CD14-positive monocyte (primary cell): ENCODE measurements at regions not wholly inside any gene's neighbourhood (a gene's known extent, or its start where the extent isn't known, plus 50 kb on each side); places are given as distances from the start of the nearest gene placed in this dataset.

Experiments
- DNase-seq, 3 donors: peaks; one replicate each; pipeline ENCODE4 v3.0.0-alpha.2; 2011 to 2022
- H2AFZ ChIP-seq: 2 replicates; pipeline ENCODE4 v1.6.0; 2012; ENCODE audit warnings: mild to moderate bottlenecking, low read depth, low read length, inconsistent platforms; ENCODE audit not compliant: insufficient read depth, poor library complexity, severe bottlenecking
- H3K27ac ChIP-seq, 2 donors: 1 replicate in 1 of 2; 2 replicates in 1 of 2; pipeline ENCODE4 v1.5.1; 2012 to 2013; ENCODE audit warnings: low read length in 2 of 2, control low read depth in 1 of 2, inconsistent platforms in 1 of 2, low read depth in 1 of 2, mild to moderate bottlenecking in 1 of 2
- H3K27me3 ChIP-seq, 2 donors: one replicate each; pipeline versions ENCODE4 v1.6.0 to v1.6.1; 2011 to 2013; ENCODE audit warnings: low read length in 2 of 2; ENCODE audit not compliant: control insufficient read depth in 2 of 2, insufficient read depth in 2 of 2
- H3K36me3 ChIP-seq, 2 donors: replicated peaks in 1 of 2; 1 replicate in 1 of 2; 2 replicates in 1 of 2; pipeline versions ENCODE4 v1.5.1 to v1.6.1; 2012 to 2013; ENCODE audit warnings: low read length in 2 of 2, control low read depth in 1 of 2, inconsistent platforms in 1 of 2, mild to moderate bottlenecking in 1 of 2; ENCODE audit not compliant: insufficient read depth in 2 of 2, control insufficient read depth in 1 of 2
- H3K4me1 ChIP-seq, 2 donors: 1 replicate in 1 of 2; 2 replicates in 1 of 2; pipeline versions ENCODE4 v1.5.1 to v1.6.1; 2012 to 2013; ENCODE audit warnings: low read length in 2 of 2, control low read depth in 1 of 2, inconsistent platforms in 1 of 2, mild to moderate bottlenecking in 1 of 2, moderate library complexity in 1 of 2; ENCODE audit not compliant: insufficient read depth in 2 of 2, control insufficient read depth in 1 of 2
- H3K4me2 ChIP-seq: replicated peaks from 2 replicates; pipeline ENCODE3; 2012; ENCODE audit warnings: low read length, moderate library complexity, mild to moderate bottlenecking; ENCODE audit not compliant: poor library complexity, severe bottlenecking; ENCODE audit errors: extremely low read depth
- H3K4me3 ChIP-seq, 3 experiments: fragments of 200-600 bp in 1 of 3; sonication (generic) in 1 of 3; replicated peaks in 1 of 3; 1 replicate in 2 of 3; 2 replicates in 1 of 3; pipeline ENCODE4 v1.5.1; 2011 to 2013; ENCODE audit warnings: low read length in 3 of 3, mild to moderate bottlenecking in 3 of 3, control low read depth in 2 of 3, low read depth in 2 of 3, inconsistent platforms in 1 of 3, moderate library complexity in 1 of 3
- H3K79me2 ChIP-seq: 2 replicates; pipeline ENCODE4 v1.6.0; 2012; ENCODE audit warnings: mild to moderate bottlenecking, control low read depth, inconsistent platforms, low read length, moderate library complexity; ENCODE audit not compliant: insufficient read depth
- H3K9ac ChIP-seq: 2 replicates; pipeline ENCODE4 v1.6.0; 2017; ENCODE audit warnings: low read length, mild to moderate bottlenecking; ENCODE audit not compliant: insufficient read depth, poor library complexity, severe bottlenecking
- H3K9me3 ChIP-seq, 2 donors: replicated peaks in 1 of 2; 1 replicate in 1 of 2; 2 replicates in 1 of 2; pipeline versions ENCODE4 v1.5.1 to v1.6.1; 2012 to 2013; ENCODE audit warnings: low read length in 2 of 2, control low read depth in 1 of 2; ENCODE audit not compliant: control insufficient read depth in 1 of 2, insufficient read depth in 1 of 2
- H4K20me1 ChIP-seq: 2 replicates; pipeline ENCODE4 v1.6.0; 2012; ENCODE audit warnings: mild to moderate bottlenecking, low read length, control low read depth, moderate library complexity; ENCODE audit not compliant: insufficient read depth
- H3K27ac Mint-ChIP-seq, 7 donors: one replicate each; pipeline ENCODE4 v1.8.0; 2020; ENCODE audit warnings: mild to moderate bottlenecking in 7 of 7, mixed read lengths in 7 of 7, moderate library complexity in 6 of 7, inconsistent platforms in 2 of 7
- H3K27me3 Mint-ChIP-seq, 3 donors: one replicate each; pipeline ENCODE4 v1.8.0; 2021 to 2022; ENCODE audit warnings: low read depth in 3 of 3, mild to moderate bottlenecking in 3 of 3, mixed read lengths in 3 of 3, moderate library complexity in 3 of 3, inconsistent platforms in 1 of 3
- H3K36me3 Mint-ChIP-seq, 2 donors: one replicate each; pipeline ENCODE4 v1.8.0; 2020; ENCODE audit warnings: mixed read lengths in 2 of 2, inconsistent platforms in 1 of 2, mild to moderate bottlenecking in 1 of 2
- H3K4me1 Mint-ChIP-seq: one replicate; pipeline ENCODE4 v1.8.0; 2020; ENCODE audit warnings: mild to moderate bottlenecking, mixed read lengths
- H3K4me3 Mint-ChIP-seq, 2 donors: one replicate each; pipeline ENCODE4 v1.8.0; 2020; ENCODE audit warnings: mild to moderate bottlenecking in 2 of 2, mixed read lengths in 2 of 2, moderate library complexity in 1 of 2
- H3K9me3 Mint-ChIP-seq, 7 donors: one replicate each; pipeline ENCODE4 v1.8.0; 2020 to 2022; ENCODE audit warnings: mixed read lengths in 7 of 7, mild to moderate bottlenecking in 6 of 7, moderate library complexity in 6 of 7, inconsistent platforms in 2 of 7
- WGBS: methylation state at CpG from one replicate; pipeline ENCODE4 v1.1.5; 2013; ENCODE audit warnings: missing lambda C conversion rate; ENCODE audit not compliant: insufficient coverage; 5-methylcytosine and 5-hydroxymethylcytosine counted together
- intact Hi-C, 2 donors: fragments of 100-400 bp; cut with micrococcal nuclease; formaldehyde crosslinking; loops; one replicate each; pipeline versions ENCODE4 v1.15.0 to v1.15.1; 2023
- TF ChIP-seq, protein P1 (sequence below): fragments of 200-600 bp; IDR thresholded peaks from one replicate; pipeline ENCODE4 v1.8.0; 2022; ENCODE audit warnings: antibody characterized with exemption, mild to moderate bottlenecking

GRCh38 chr16:17607609-17608008, 136.8 kb upstream of the XYLT1 start:
- WGBS, result 65% methylated on average over 5 of the region's 6 CpGs
- peaks cover 4 to 6% (median 5%) of the 10 kb centered on the region in 3 donors for H3K27me3 Mint-ChIP-seq
- H3K4me3 Mint-ChIP-seq, result no peak overlapping the region

GRCh38 chr16:17607075-17607509, 136.3 kb upstream of the XYLT1 start:
- no peak overlapping the region for H3K27ac Mint-ChIP-seq

More at GRCh38 chr16:17607609-17608008, 136.8 kb upstream of the XYLT1 start:
- Histone ChIP-seq H3K4me1 (no peaks in the 10 kb centered on the region), H3K36me3 (no peaks in the 10 kb centered on the region), H3K9ac (no peak overlapping the region), H3K4me3 (no peak overlapping the region), H3K4me2 (no peak overlapping the region), H3K79me2 (no peaks in the 10 kb centered on the region), H4K20me1 (no peaks in the 10 kb centered on the region), H3K27ac (no peak overlapping the region), H3K9me3 (no peaks in the 10 kb centered on the region), H2AFZ (no peak overlapping the region), H3K27me3 (no peaks in the 10 kb centered on the region)
- no peaks in the 10 kb centered on the region for H3K4me1 Mint-ChIP-seq
- intact Hi-C loops, result no loop called here
- no peak for DNase-seq
- H3K27ac Mint-ChIP-seq, result no peak overlapping the region
- TF ChIP-seq, protein P1, sequence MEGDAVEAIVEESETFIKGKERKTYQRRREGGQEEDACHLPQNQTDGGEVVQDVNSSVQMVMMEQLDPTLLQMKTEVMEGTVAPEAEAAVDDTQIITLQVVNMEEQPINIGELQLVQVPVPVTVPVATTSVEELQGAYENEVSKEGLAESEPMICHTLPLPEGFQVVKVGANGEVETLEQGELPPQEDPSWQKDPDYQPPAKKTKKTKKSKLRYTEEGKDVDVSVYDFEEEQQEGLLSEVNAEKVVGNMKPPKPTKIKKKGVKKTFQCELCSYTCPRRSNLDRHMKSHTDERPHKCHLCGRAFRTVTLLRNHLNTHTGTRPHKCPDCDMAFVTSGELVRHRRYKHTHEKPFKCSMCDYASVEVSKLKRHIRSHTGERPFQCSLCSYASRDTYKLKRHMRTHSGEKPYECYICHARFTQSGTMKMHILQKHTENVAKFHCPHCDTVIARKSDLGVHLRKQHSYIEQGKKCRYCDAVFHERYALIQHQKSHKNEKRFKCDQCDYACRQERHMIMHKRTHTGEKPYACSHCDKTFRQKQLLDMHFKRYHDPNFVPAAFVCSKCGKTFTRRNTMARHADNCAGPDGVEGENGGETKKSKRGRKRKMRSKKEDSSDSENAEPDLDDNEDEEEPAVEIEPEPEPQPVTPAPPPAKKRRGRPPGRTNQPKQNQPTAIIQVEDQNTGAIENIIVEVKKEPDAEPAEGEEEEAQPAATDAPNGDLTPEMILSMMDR, result no peak
- no peaks in the 10 kb centered on the region for H3K36me3 Mint-ChIP-seq
- H3K9me3 Mint-ChIP-seq, result peaks cover 0 to 2% (median 0%) of the 10 kb centered on the region in 7 donors

More at GRCh38 chr16:17607075-17607509, 136.3 kb upstream of the XYLT1 start:
- no peaks in the 10 kb centered on the region for H3K36me3 Mint-ChIP-seq
- no peak overlapping the region for H3K27ac ChIP-seq
- no peaks in the 10 kb centered on the region for H3K9me3 ChIP-seq
- intact Hi-C loops, result no loop called here
- no peak overlapping the region for H3K4me3 Mint-ChIP-seq
- no peak overlapping the region for H3K4me2 ChIP-seq
- no peaks in the 10 kb centered on the region for H3K4me1 ChIP-seq
- WGBS, result no CpG with 5 or more reads among the region's 4 CpGs
- no peak overlapping the region for H2AFZ ChIP-seq
- H3K36me3 ChIP-seq, result no peaks in the 10 kb centered on the region
- TF ChIP-seq, protein P1, result no peak
- H4K20me1 ChIP-seq, result no peaks in the 10 kb centered on the region
- H3K9me3 Mint-ChIP-seq, result peaks cover 0 to 2% (median 0%) of the 10 kb centered on the region in 7 donors
- no peak overlapping the region for H3K4me3 ChIP-seq
- no peak overlapping the region for H3K9ac ChIP-seq
- H3K27me3 ChIP-seq, result no peaks in the 10 kb centered on the region
- peaks cover 4 to 5% (median 4%) of the 10 kb centered on the region in 3 donors for H3K27me3 Mint-ChIP-seq
- no peak for DNase-seq
- no peaks in the 10 kb centered on the region for H3K4me1 Mint-ChIP-seq
- H3K79me2 ChIP-seq, result no peaks in the 10 kb centered on the region
